HEK293T (cell line): ENCODE measurements at regions not wholly inside any gene's neighbourhood (a gene's known extent, or its start where the extent isn't known, plus 50 kb on each side); places are given as distances from the start of the nearest gene placed in this dataset.

Experiments used
- ARNT ChIP-seq: fragments of 450-650 bp; IDR thresholded peaks from 2 replicates; pipeline ENCODE4 v1.6.1; 2017; ENCODE audit warnings: mild to moderate bottlenecking
- BHLHE40 ChIP-seq: fragments of 450-650 bp; IDR thresholded peaks from 2 replicates; pipeline ENCODE4 v1.6.1; 2016; ENCODE audit warnings: mild to moderate bottlenecking, moderate library complexity, borderline replicate concordance
- CTBP1 ChIP-seq: fragments of 450-650 bp; IDR thresholded peaks from 2 replicates; pipeline ENCODE4 v1.6.1; 2016; ENCODE audit warnings: borderline replicate concordance
- LEF1 ChIP-seq: fragments of 450-650 bp; IDR thresholded peaks from 2 replicates; pipeline ENCODE4 v1.6.1; 2017; ENCODE audit warnings: mild to moderate bottlenecking, borderline replicate concordance
- NFRKB ChIP-seq: fragments of 450-650 bp; IDR thresholded peaks from 2 replicates; pipeline ENCODE4 v1.6.1; 2016; ENCODE audit warnings: mild to moderate bottlenecking, moderate library complexity
- SUZ12 ChIP-seq: fragments of 450-650 bp; IDR thresholded peaks from 2 replicates; pipeline ENCODE4 v1.6.1; 2016; ENCODE audit warnings: mild to moderate bottlenecking

GRCh38 chr1:74842726-74843125 lies 109.8 kb downstream of the TYW3 start:
- TF ChIP-seq LEF1 (no peak), NFRKB (no peak), ARNT (no peak), SUZ12 (no peak), BHLHE40 (no peak), CTBP1 (no peak)
